GM23338 (cell line): ENCODE measurements at regions not wholly inside any gene's neighbourhood (a gene's known extent, or its start where the extent isn't known, plus 50 kb on each side); places are given as distances from the start of the nearest gene placed in this dataset.

Source experiments
- EZH2 ChIP-seq: fragments of 200-600 bp; sonication (generic); IDR thresholded peaks from one replicate; pipeline ENCODE4 v1.8.0; 2017; ENCODE audit warnings: antibody characterized with exemption, mild to moderate bottlenecking, low read depth; ENCODE audit not compliant: unreplicated experiment
- EZH2phosphoT487 ChIP-seq: fragments of 200-600 bp; sonication (generic); IDR thresholded peaks from one replicate; pipeline ENCODE4 v1.8.1; 2018; ENCODE audit warnings: antibody characterized with exemption; ENCODE audit not compliant: unreplicated experiment
- POLR2AphosphoS5 ChIP-seq: IDR thresholded peaks from 2 replicates; pipeline ENCODE4 v1.6.1; 2016; ENCODE audit warnings: antibody characterized with exemption, low read depth
- TF ChIP-seq, protein P1 (sequence below), 2 experiments: fragments of 200-600 bp in 1 of 2; sonication (generic) in 1 of 2; conservative IDR thresholded peaks; 2 replicates each; pipeline versions ENCODE4 v1.5.1 to v1.6.1; 2016 to 2017; ENCODE audit warnings: antibody characterized with exemption in 2 of 2, low read depth in 2 of 2, mild to moderate bottlenecking in 2 of 2, moderate library complexity in 1 of 2
- TF ChIP-seq, protein P2 (sequence below): IDR thresholded peaks from 2 replicates; pipeline ENCODE4 v1.6.1; 2016; ENCODE audit warnings: antibody characterized with exemption
- TF ChIP-seq, protein P3 (sequence below): IDR thresholded peaks from one replicate; pipeline ENCODE4 v1.6.1; 2018; ENCODE audit warnings: antibody characterized with exemption; ENCODE audit not compliant: unreplicated experiment

DNA sequence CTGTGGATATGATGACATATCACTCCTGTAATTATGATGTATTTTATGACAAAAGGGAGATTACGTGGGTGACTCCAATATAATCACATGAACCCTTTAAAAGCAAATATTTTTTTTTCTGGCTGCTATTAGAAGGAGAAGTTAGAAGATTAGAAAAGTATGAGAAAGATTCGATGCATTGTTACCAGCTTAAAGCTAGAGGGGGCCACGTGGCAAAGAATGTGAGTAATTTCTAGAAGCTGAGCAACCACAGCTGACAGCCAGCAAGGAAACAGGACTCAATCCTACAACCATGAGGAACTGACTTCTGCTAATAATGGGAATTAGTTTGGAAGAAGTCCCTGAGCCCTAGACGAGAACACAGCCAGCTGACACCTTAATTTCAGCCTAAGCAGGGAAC lies 56.3 kb upstream of the C1orf87 start:
- TF ChIP-seq EZH2 (no peak), POLR2AphosphoS5 (no peak), EZH2phosphoT487 (no peak)
- TF ChIP-seq, protein P1, sequence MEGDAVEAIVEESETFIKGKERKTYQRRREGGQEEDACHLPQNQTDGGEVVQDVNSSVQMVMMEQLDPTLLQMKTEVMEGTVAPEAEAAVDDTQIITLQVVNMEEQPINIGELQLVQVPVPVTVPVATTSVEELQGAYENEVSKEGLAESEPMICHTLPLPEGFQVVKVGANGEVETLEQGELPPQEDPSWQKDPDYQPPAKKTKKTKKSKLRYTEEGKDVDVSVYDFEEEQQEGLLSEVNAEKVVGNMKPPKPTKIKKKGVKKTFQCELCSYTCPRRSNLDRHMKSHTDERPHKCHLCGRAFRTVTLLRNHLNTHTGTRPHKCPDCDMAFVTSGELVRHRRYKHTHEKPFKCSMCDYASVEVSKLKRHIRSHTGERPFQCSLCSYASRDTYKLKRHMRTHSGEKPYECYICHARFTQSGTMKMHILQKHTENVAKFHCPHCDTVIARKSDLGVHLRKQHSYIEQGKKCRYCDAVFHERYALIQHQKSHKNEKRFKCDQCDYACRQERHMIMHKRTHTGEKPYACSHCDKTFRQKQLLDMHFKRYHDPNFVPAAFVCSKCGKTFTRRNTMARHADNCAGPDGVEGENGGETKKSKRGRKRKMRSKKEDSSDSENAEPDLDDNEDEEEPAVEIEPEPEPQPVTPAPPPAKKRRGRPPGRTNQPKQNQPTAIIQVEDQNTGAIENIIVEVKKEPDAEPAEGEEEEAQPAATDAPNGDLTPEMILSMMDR (conservative IDR thresholded peaks at IDR 0.05; ENCODE audit: low read depth in 2 of 2), result peak; percentile 30 to 49; a peak in 3 of 4 replicates
- TF ChIP-seq, protein P2, sequence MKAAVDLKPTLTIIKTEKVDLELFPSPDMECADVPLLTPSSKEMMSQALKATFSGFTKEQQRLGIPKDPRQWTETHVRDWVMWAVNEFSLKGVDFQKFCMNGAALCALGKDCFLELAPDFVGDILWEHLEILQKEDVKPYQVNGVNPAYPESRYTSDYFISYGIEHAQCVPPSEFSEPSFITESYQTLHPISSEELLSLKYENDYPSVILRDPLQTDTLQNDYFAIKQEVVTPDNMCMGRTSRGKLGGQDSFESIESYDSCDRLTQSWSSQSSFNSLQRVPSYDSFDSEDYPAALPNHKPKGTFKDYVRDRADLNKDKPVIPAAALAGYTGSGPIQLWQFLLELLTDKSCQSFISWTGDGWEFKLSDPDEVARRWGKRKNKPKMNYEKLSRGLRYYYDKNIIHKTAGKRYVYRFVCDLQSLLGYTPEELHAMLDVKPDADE, result no peak
- TF ChIP-seq, protein P3, sequence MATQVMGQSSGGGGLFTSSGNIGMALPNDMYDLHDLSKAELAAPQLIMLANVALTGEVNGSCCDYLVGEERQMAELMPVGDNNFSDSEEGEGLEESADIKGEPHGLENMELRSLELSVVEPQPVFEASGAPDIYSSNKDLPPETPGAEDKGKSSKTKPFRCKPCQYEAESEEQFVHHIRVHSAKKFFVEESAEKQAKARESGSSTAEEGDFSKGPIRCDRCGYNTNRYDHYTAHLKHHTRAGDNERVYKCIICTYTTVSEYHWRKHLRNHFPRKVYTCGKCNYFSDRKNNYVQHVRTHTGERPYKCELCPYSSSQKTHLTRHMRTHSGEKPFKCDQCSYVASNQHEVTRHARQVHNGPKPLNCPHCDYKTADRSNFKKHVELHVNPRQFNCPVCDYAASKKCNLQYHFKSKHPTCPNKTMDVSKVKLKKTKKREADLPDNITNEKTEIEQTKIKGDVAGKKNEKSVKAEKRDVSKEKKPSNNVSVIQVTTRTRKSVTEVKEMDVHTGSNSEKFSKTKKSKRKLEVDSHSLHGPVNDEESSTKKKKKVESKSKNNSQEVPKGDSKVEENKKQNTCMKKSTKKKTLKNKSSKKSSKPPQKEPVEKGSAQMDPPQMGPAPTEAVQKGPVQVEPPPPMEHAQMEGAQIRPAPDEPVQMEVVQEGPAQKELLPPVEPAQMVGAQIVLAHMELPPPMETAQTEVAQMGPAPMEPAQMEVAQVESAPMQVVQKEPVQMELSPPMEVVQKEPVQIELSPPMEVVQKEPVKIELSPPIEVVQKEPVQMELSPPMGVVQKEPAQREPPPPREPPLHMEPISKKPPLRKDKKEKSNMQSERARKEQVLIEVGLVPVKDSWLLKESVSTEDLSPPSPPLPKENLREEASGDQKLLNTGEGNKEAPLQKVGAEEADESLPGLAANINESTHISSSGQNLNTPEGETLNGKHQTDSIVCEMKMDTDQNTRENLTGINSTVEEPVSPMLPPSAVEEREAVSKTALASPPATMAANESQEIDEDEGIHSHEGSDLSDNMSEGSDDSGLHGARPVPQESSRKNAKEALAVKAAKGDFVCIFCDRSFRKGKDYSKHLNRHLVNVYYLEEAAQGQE, result no peak
